ENCODE measurements at regions not wholly inside any gene's neighbourhood (a gene's known extent, or its start where the extent isn't known, plus 50 kb on each side); places are given as distances from the start of the nearest gene placed in this dataset.

- no peak for DNase-seq
These were observed 196.8 kb upstream of the CYRIA start for GRCh38 chr2:16862471-16862870.

GRCh38 chr2:16861530-16861929, 195.9 kb upstream of the CYRIA start:
- DNase-seq: no peak

GRCh38 chr2:16861111-16861510, 195.5 kb upstream of the CYRIA start:
- no peak for DNase-seq

- no peak for DNase-seq
These were observed 195.0 kb upstream of the CYRIA start for GRCh38 chr2:16860627-16861026.

GRCh38 chr2:16855183-16855582, 189.5 kb upstream of the CYRIA start:
- no peak for DNase-seq

GRCh38 chr2:16853088-16853487, 187.5 kb upstream of the CYRIA start:
- DNase-seq: no peak

GRCh38 chr2:16852651-16853050, 187.0 kb upstream of the CYRIA start:
- no peak for DNase-seq

GRCh38 chr2:16851126-16851525, 185.5 kb upstream of the CYRIA start:
- no peak for DNase-seq

GRCh38 chr2:16840496-16841172, 175.0 kb upstream of the CYRIA start:
- DNase-seq: no peak

- no peak for DNase-seq
These were observed 167.3 kb upstream of the CYRIA start for GRCh38 chr2:16832910-16833309.

- DNase-seq: no peak
These were observed 163.2 kb upstream of the CYRIA start for GRCh38 chr2:16828828-16829160.

- no peak for DNase-seq
These were observed 162.6 kb upstream of the CYRIA start for GRCh38 chr2:16828044-16828827.

- DNase-seq: no peak
These were observed 158.8 kb upstream of the CYRIA start for GRCh38 chr2:16824472-16824871.

- DNase-seq: no peak
These were observed 156.1 kb upstream of the CYRIA start for GRCh38 chr2:16821692-16822091.

GRCh38 chr2:16818203-16818556, 152.5 kb upstream of the CYRIA start:
- DNase-seq: no peak

GRCh38 chr2:16817305-16818202, 151.9 kb upstream of the CYRIA start:
- DNase-seq: no peak

GRCh38 chr2:16816522-16816921, 150.9 kb upstream of the CYRIA start:
- DNase-seq: no peak

- no peak for DNase-seq
These were observed 150.4 kb upstream of the CYRIA start for GRCh38 chr2:16816016-16816415.

GRCh38 chr2:16813593-16813992, 148.0 kb upstream of the CYRIA start:
- DNase-seq: no peak

- DNase-seq: no peak
These were observed 132.8 kb upstream of the CYRIA start for GRCh38 chr2:16798472-16798871.

GRCh38 chr2:16791496-16791895, 125.9 kb upstream of the CYRIA start:
- DNase-seq: no peak

GRCh38 chr2:16785149-16785548, 119.5 kb upstream of the CYRIA start:
- DNase-seq: no peak

- DNase-seq: no peak
These were observed 119.0 kb upstream of the CYRIA start for GRCh38 chr2:16784652-16785051.

All from stimulated activated CD4-positive, alpha-beta T cell treated with anti-CD3 and anti-CD28 coated beads, Interleukin-4, amount 100 ng/mL, for 1 hour (primary cell).